ENCODE measurements at regions not wholly inside any gene's neighbourhood (a gene's known extent, or its start where the extent isn't known, plus 50 kb on each side); places are given as distances from the start of the nearest gene placed in this dataset.

DNA sequence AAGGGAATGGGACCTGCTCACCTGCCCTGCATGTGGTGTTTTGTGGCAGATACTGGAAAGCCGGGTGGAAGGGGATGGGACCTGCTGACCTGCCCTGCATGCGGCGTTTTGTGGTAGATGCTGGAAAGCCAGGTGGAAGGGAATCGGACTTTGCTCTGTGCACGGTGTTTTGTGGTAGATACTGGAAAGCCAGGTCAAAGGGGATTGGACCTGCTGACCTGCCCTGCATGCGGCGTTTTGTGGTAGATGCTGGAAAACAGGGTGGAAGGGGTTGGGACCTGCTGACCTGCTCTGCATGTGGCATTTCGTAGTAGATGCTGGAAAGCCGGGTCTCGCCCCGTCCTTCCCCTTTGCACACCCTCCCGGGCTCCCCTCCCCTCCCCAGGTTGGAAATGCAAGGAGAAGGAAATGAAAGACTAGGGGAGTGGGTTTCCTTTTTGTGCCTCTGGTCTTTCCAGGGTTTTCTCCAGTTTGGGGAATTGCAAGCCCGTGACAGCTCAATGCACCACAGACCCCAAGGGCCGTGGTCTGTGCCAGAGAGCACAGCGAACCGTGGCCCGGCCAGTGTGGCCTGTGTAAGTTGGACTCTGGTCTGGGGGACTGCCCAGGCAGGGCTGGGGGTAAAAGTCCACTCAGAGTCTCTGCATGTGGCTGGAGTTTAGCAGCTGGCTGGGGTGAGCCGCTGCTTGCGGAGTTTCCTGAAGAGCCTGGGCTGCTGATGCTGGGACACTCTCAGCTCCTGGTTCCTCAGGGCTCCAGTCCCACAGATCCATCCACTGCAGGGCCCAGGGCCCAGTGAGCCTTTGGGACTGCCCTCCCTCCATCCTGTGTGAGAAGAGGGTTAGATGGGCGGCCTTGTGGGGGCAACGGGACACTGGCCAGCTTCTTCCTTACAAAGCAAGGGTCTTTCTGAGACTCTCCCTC, 105.5 kb downstream of the CRYAA start:
- DNase-seq (ENCODE audit: low spot score), result no peak

GRCh38 chr21:43273708-43274021, 104.9 kb downstream of the CRYAA start:
- no peak for DNase-seq (ENCODE audit: low spot score)

DNA sequence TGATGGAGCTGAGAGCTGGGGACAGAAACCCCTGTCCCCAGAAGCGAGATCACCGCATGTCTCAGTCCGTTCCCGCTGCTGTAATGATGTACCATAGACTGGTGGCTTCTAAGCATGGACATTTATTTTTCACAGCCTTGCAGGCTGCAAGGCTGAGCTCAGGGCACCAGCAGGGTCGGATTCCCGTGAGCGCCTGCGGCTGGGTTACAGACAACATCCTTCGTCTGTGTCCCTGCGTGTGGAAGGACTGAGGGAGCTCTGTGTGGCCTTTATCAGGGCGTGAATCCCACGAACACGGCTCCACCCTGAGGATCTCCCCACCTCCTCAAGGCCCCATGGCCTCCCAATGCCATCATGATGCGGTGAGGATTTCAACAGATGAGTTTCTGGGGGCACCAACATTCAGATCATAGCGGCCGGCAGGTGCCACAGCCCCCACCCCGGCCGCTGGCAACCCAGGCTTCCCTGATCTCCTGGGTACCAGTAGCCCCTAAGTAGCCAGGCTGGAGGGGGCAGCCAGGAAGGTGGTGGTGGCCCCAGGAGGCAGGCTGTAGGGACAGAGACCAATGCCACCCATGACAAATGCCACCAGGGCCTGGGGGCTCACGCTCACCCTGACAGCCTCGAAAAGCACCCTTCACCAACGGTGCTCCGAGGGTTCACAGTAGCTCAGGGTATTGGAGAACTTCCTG, 104.4 kb downstream of the CRYAA start:
- no peak for DNase-seq (ENCODE audit: low spot score)

DNA sequence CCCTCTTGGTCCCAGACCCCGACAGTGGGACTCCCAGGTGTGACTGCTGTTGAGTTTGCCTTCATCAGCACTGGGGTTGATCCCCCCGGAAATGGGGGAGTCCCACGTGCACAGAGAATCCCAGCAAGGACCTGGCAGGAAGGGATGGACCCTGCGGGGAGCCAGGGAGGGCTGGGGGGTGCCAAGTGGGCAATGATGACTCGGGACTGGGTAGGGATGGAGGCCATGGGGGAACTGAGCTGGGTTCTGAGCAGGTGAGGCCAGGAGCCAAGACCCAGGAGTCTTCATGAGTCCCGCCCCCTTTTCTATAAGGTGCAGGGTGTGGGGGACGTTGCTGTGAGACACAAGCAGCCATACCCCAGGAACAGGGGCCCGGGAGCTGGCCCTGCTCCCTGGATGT, 103.8 kb downstream of the CRYAA start:
- no peak for DNase-seq (ENCODE audit: low spot score)

- no peak for DNase-seq (ENCODE audit: low spot score)
Observed at GRCh38 chr21:43271452-43272020, 102.7 kb downstream of the CRYAA start.

DNA sequence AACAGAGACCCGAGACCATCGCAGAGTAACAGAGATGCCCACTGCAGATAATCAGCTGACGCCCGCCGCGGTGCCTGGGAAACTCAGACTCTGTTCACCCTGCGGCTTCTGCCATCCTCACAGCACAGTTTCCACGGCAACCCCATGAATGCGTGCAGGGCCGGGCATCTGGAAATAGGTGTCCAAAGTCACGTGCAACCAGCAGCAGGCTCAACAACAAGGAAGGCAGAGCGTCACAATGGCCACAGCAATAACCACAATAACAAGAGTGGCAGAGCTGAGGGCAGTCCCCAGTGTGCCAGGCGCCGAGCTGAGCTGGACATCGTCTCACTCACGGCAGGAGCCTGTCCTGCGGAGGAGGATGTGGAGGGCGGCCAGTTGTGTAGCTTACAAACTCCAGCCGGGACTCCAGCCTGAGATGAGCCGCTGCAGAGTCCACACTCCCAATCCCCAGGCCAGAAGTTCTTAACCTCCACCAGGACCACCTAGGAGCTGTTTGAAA, 102.0 kb downstream of the CRYAA start:
- DNase-seq (ENCODE audit: low spot score), result no peak

- no peak for DNase-seq (ENCODE audit: low spot score)
Observed at GRCh38 chr21:43269957-43270705, 101.3 kb downstream of the CRYAA start.

GRCh38 chr21:43269440-43269839, 100.6 kb downstream of the CRYAA start:
- DNase-seq (ENCODE audit: low spot score), result no peak

- DNase-seq (ENCODE audit: low spot score), result no peak
Observed at GRCh38 chr21:43268804-43269186, 100.0 kb downstream of the CRYAA start.

GRCh38 chr21:43268086-43268803, 99.4 kb downstream of the CRYAA start:
- DNase-seq (ENCODE audit: low spot score), result peak; percentile 44

DNA sequence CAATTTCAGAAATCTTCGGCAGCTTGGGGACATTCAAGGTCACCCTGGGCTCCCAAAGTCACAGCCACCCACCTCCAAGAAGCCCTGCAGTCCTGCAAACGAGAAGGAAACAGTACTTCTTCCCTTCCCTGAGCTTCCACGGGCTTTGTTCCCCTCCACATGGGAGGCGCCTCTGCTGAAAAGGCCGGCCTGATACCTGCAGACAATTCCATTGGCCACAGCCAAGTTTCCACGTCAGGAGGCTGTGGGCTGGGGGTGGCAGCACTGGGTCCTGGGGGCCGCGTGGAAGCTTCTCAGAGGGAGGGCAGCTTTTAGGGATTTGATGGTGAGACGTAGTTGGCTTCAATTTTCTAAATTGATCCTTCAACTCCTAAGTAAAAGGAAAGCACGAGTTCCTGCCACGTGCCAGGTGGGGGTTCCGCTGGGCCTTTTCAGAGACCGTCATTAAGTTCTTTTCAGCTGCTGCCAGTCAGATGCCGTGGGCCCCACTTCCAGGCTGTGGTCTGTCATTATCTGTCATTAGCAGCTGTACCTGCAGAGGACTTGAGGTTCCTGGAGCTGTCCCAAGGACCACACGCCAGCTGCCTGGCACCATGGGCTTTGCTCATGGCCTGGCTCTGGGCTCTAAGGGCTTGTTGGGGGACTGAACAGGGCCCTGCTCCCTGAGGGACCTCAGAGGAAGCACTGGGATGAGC, 98.7 kb downstream of the CRYAA start:
- no peak for DNase-seq (ENCODE audit: low spot score)

GRCh38 chr21:43266534-43266933, 97.7 kb downstream of the CRYAA start:
- DNase-seq (ENCODE audit: low spot score), result no peak

GRCh38 chr21:43262427-43262826, 93.6 kb downstream of the CRYAA start:
- no peak for DNase-seq (ENCODE audit: low spot score)

Measured in pons (tissue), 1 donor.